Neural crest cell (in vitro differentiated cells): ENCODE measurements at regions not wholly inside any gene's neighbourhood (a gene's known extent, or its start where the extent isn't known, plus 50 kb on each side); places are given as distances from the start of the nearest gene placed in this dataset.

Experiments
- DNase-seq: peaks from one replicate; pipeline ENCODE4 v3.0.0; 2021; ENCODE audit warnings: low read depth, mixed read lengths, low spot score
- H3K27ac Mint-ChIP-seq: one replicate; pipeline ENCODE4 v1.8.0; 2021; ENCODE audit warnings: mild to moderate bottlenecking, mixed read lengths; ENCODE audit not compliant: unreplicated experiment
- H3K27me3 Mint-ChIP-seq: 2 replicates; pipeline ENCODE4 v1.8.0; 2021; ENCODE audit warnings: low read depth, mild to moderate bottlenecking, mixed read lengths
- H3K36me3 Mint-ChIP-seq: 2 replicates; pipeline ENCODE4 v1.8.0; 2021; ENCODE audit warnings: low read depth, mild to moderate bottlenecking, mixed read lengths
- H3K4me1 Mint-ChIP-seq: 2 replicates; pipeline ENCODE4 v1.8.0; 2021; ENCODE audit warnings: mixed read lengths
- H3K4me3 Mint-ChIP-seq: one replicate; pipeline ENCODE4 v1.8.0; 2021; ENCODE audit warnings: mild to moderate bottlenecking, mixed read lengths
- H3K9me3 Mint-ChIP-seq: 2 replicates; pipeline ENCODE4 v1.8.0; 2021; ENCODE audit warnings: mixed read lengths
- TF ChIP-seq, protein P1 (sequence below): fragments of 200-600 bp; sonication (generic); conservative IDR thresholded peaks from 2 replicates; pipeline ENCODE4 v1.5.0; 2021; ENCODE audit warnings: antibody characterized with exemption, mild to moderate bottlenecking

- TF ChIP-seq, protein P1, sequence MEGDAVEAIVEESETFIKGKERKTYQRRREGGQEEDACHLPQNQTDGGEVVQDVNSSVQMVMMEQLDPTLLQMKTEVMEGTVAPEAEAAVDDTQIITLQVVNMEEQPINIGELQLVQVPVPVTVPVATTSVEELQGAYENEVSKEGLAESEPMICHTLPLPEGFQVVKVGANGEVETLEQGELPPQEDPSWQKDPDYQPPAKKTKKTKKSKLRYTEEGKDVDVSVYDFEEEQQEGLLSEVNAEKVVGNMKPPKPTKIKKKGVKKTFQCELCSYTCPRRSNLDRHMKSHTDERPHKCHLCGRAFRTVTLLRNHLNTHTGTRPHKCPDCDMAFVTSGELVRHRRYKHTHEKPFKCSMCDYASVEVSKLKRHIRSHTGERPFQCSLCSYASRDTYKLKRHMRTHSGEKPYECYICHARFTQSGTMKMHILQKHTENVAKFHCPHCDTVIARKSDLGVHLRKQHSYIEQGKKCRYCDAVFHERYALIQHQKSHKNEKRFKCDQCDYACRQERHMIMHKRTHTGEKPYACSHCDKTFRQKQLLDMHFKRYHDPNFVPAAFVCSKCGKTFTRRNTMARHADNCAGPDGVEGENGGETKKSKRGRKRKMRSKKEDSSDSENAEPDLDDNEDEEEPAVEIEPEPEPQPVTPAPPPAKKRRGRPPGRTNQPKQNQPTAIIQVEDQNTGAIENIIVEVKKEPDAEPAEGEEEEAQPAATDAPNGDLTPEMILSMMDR: no peak
- Mint-ChIP-seq H3K4me1 (no peaks in the 10 kb centered on the region), H3K9me3 (no peaks in the 10 kb centered on the region), H3K27me3 (peaks cover 63% of the 10 kb centered on the region), H3K4me3 (no peak overlapping the region), H3K36me3 (no peaks in the 10 kb centered on the region), H3K27ac (no peak overlapping the region)
- DNase-seq: no peak
Measured at GRCh38 chr14:54135804-54136280, 179.2 kb upstream of the BMP4 start.

- TF ChIP-seq, protein P1: no peak
- Mint-ChIP-seq H3K4me3 (no peak overlapping the region), H3K36me3 (no peaks in the 10 kb centered on the region), H3K4me1 (no peaks in the 10 kb centered on the region), H3K27ac (no peak overlapping the region), H3K27me3 (peaks cover 68% of the 10 kb centered on the region), H3K9me3 (no peaks in the 10 kb centered on the region)
- no peak for DNase-seq
Measured at GRCh38 chr14:54136894-54137613, 180.4 kb upstream of the BMP4 start.

- Mint-ChIP-seq H3K36me3 (no peaks in the 10 kb centered on the region), H3K27ac (no peak overlapping the region), H3K4me3 (no peak overlapping the region)
Measured at GRCh38 chr14:54137614-54137961, 181.0 kb upstream of the BMP4 start.

GRCh38 chr14:54138024-54138353, 181.4 kb upstream of the BMP4 start:
- H3K27ac Mint-ChIP-seq: no peak overlapping the region
- H3K27me3 Mint-ChIP-seq: peaks cover 72% of the 10 kb centered on the region
- H3K4me1 Mint-ChIP-seq: no peaks in the 10 kb centered on the region
- H3K4me3 Mint-ChIP-seq: no peak overlapping the region
- H3K9me3 Mint-ChIP-seq: no peaks in the 10 kb centered on the region
- no peaks in the 10 kb centered on the region for H3K36me3 Mint-ChIP-seq
- DNase-seq: no peak
- TF ChIP-seq, protein P1: no peak

More at GRCh38 chr14:54137614-54137961, 181.0 kb upstream of the BMP4 start:
- TF ChIP-seq, protein P1: no peak
- Mint-ChIP-seq H3K9me3 (no peaks in the 10 kb centered on the region), H3K27me3 (peaks cover 71% of the 10 kb centered on the region), H3K4me1 (no peaks in the 10 kb centered on the region)
- no peak for DNase-seq

DNA sequence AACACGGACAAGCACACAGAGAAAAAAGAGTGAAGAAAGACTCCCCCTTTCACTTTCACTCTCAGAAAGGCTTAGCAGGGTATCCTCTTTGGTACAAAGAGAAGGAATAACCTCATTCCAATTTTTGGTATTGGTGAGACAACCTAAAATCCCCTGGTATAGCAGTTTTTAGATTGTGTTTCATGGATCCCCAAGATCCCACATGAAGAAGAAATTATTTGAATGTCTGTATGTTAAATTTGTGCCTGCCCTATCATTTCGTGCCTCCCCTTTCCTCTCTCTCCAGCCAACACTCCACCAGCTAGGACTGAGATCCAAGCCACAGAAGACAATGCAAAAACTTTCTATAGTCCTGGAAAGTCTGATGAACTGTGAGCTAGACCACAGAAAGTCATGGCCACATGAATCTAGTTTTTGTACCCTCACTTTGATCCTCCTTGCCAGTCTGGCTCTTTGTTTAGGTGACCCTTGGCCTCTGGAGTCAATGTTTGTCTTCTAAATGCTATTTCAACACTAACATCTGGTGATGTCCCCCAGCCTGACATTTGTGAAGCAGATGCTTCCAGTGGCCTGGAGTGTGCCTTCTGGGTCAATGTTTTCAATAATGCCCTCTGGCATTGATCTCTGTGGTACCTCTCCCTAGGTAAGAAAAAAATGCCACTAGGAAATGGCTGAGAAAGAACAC, 181.9 kb upstream of the BMP4 start:
- no peaks in the 10 kb centered on the region for H3K36me3 Mint-ChIP-seq
- TF ChIP-seq, protein P1: no peak
- DNase-seq: no peak
- no peaks in the 10 kb centered on the region for H3K4me1 Mint-ChIP-seq
- H3K27ac Mint-ChIP-seq: no peak overlapping the region
- H3K4me3 Mint-ChIP-seq: no peak overlapping the region
- peaks cover 72% of the 10 kb centered on the region for H3K27me3 Mint-ChIP-seq
- peaks cover 2% of the 10 kb centered on the region for H3K9me3 Mint-ChIP-seq
